ENCODE measurements at regions not wholly inside any gene's neighbourhood (a gene's known extent, or its start where the extent isn't known, plus 50 kb on each side); places are given as distances from the start of the nearest gene placed in this dataset.

DNA sequence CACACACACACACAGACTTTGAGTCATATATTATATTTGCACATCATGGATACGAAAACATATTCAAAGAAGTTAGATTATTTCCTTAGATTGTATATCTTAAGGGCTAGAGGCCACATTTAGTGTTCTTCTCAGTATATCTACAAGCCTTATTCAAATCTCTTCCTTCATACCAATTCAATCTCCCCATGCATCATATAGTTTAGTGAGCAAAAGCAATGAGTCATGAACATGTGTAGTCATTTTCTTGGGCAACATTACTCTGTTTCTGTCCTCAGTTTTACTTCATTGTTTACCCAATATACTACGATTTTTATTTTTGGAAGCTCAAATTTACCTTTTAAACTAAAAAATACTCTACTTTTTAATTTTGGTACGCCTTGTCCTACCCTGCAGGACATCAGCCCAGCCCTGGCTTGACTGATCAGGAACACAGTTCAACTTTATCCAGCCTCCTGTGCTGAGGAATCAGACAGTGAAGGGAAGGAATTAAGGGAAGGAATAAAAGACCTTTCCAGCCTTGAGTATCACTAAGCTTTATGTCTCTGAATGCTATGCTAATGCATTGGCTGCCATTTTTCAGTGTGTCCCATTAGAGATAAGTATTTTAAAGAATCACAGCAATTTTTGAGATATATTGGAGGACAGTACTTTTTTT, 101.7 kb upstream of the FST start:
- no peak overlapping the region for H3K4me3 ChIP-seq
- H3K36me3 ChIP-seq (replicated peaks) = no peaks in the 10 kb centered on the region
- H3K9me3 ChIP-seq = no peaks in the 10 kb centered on the region
- DNase-seq (ENCODE audit: low spot score in 2 of 2) = no peak
- in situ Hi-C loops (cut with MboI; ENCODE audit: low sequenced_read_pairs) = no loop called here
- H3K4me1 ChIP-seq = no peaks in the 10 kb centered on the region
- no peaks in the 10 kb centered on the region for H3K27me3 ChIP-seq (ENCODE audit: low read depth)

DNA sequence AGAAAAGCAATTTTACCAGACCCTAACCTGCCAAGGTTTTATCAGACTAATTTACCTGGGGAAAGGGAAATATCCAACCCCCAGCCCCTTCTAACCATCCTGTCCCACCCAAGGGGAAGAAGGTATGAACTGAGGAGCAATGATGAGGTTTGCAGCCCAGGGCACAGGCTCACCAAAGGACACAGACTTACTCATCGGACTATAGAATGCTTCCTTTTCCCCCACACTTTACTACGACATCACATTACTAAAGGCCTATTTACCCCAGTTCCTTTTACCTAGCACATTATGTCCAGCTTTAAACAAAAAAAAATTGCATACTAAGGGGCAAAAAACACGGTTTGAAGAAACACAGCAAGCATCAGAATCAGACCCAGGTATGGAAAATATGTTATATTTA, 94.1 kb upstream of the FST start:
- Histone ChIP-seq H3K9me3 (no peaks in the 10 kb centered on the region), H3K4me1 (no peaks in the 10 kb centered on the region), H3K4me3 (no peak overlapping the region), H3K36me3 (replicated peaks) (no peaks in the 10 kb centered on the region), H3K27me3 (ENCODE audit: low read depth) (no peaks in the 10 kb centered on the region)
- DNase-seq (ENCODE audit: low spot score in 2 of 2) = no peak
- in situ Hi-C loops (cut with MboI; ENCODE audit: low sequenced_read_pairs) = no loop called here

DNA sequence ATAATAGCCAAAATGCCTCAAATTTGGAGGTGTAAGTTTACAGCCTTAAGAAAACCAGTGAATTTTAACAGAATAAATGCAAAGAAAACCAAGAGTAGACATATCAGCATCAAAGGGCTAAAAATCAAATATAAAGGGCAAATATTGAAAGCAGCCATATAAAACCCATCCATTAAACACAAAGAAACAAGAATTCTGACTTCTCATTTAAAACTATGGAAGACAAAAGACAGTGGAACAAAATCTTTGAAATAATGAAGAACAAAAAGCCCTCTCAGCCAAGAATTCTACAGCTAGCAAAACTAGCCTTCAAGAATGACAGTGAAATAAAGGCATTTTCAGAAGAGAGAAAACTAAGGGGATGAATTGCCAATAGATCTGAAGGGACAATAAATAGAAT, 91.3 kb upstream of the FST start:
- no peaks in the 10 kb centered on the region for H3K4me1 ChIP-seq
- H3K27me3 ChIP-seq (ENCODE audit: low read depth) = no peaks in the 10 kb centered on the region
- no peak overlapping the region for H3K4me3 ChIP-seq
- in situ Hi-C loops (cut with MboI; ENCODE audit: low sequenced_read_pairs) = no loop called here
- H3K36me3 ChIP-seq (replicated peaks) = no peaks in the 10 kb centered on the region
- no peak for DNase-seq (ENCODE audit: low spot score in 2 of 2)
- H3K9me3 ChIP-seq = no peaks in the 10 kb centered on the region

DNA sequence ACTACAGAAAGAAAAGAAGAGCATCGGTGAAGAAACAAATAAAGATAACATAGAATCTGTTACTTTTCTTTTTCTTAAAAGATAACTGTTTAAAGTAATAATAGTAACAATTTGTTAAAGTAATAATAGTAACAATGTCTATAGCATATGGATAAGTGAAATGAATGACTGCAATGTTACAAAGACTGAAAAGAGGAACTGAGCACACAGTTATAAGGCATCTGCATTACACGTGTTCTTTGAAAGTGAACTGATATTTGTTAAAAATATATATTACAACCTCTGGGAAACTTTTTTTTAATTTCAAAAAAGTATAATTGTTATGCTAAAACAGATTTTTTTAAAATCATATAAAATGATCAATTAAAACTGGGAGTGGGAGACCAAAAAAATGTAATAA, 88.4 kb upstream of the FST start:
- Histone ChIP-seq H3K36me3 (replicated peaks) (no peaks in the 10 kb centered on the region), H3K4me1 (no peaks in the 10 kb centered on the region), H3K9me3 (no peaks in the 10 kb centered on the region), H3K4me3 (no peak overlapping the region), H3K27me3 (ENCODE audit: low read depth) (no peaks in the 10 kb centered on the region)
- in situ Hi-C loops (cut with MboI; ENCODE audit: low sequenced_read_pairs) = no loop called here
- no peak for DNase-seq (ENCODE audit: low spot score in 2 of 2)

- Histone ChIP-seq H3K4me1 (no peaks in the 10 kb centered on the region), H3K4me3 (no peak overlapping the region), H3K36me3 (replicated peaks) (no peaks in the 10 kb centered on the region), H3K9me3 (no peaks in the 10 kb centered on the region), H3K27me3 (ENCODE audit: low read depth) (no peaks in the 10 kb centered on the region)
- DNase-seq (ENCODE audit: low spot score in 2 of 2) = no peak
- in situ Hi-C loops (cut with MboI; ENCODE audit: low sequenced_read_pairs) = no loop called here
Measured at GRCh38 chr5:53394808-53395207, 85.6 kb upstream of the FST start.

DNA sequence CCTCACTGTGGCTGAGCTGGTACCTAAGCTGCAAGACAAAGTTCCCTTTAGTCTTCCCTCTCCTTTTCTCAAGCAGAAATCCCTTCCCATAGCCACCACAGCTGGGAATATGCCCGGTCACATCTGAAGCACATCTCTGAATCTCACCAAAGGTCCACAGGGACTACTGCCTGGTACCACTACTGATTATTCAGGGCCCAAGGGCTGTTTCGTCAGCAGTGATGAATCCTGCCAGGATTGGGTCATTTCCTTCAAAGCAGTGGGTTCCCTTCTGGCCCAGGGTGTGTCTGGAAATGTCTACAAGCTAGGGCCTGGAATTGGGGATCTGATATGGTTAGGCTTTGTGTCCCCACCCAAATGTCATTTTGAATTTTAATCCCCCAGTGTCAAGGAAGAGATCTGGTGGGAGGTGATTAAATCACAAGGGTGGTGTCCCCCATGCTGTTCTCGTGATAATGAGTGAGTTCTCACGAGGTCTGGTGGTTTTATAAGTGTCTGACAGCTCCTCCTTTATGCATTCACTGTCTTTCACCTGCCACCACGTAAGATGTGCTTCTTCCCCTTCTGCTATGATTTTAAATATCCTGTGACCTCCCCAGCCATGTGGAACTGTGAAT, 83.2 kb upstream of the FST start:
- Histone ChIP-seq H3K9me3 (no peaks in the 10 kb centered on the region), H3K4me3 (no peak overlapping the region), H3K36me3 (replicated peaks) (no peaks in the 10 kb centered on the region), H3K4me1 (no peaks in the 10 kb centered on the region), H3K27me3 (ENCODE audit: low read depth) (no peaks in the 10 kb centered on the region)
- DNase-seq (ENCODE audit: low spot score in 2 of 2) = no peak
- in situ Hi-C loops (cut with MboI; ENCODE audit: low sequenced_read_pairs) = no loop called here

DNA sequence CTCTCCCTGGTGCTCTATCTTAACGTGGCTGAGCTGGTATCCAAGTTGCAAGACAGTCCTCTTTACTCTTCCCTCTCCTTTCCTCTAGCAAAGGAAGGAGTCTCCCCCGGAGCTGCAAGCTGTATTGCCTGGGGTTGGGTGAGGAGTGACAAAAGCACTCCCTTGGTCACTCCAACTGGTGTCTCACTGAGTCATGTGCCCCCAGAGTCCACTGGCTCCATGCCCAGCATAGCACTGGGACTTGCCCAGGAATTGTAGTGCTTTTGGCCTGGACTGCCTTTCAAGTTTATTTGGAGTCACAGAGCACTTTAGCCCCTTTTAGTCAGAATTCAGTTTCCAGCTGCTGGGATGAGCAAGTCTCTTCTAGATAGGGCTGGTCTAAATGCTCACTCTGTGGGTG, 82.6 kb upstream of the FST start:
- Histone ChIP-seq H3K4me3 (no peak overlapping the region), H3K9me3 (no peaks in the 10 kb centered on the region), H3K4me1 (no peaks in the 10 kb centered on the region), H3K27me3 (ENCODE audit: low read depth) (no peaks in the 10 kb centered on the region), H3K36me3 (replicated peaks) (no peaks in the 10 kb centered on the region)
- in situ Hi-C loops (cut with MboI; ENCODE audit: low sequenced_read_pairs) = no loop called here
- DNase-seq (ENCODE audit: low spot score in 2 of 2) = no peak

DNA sequence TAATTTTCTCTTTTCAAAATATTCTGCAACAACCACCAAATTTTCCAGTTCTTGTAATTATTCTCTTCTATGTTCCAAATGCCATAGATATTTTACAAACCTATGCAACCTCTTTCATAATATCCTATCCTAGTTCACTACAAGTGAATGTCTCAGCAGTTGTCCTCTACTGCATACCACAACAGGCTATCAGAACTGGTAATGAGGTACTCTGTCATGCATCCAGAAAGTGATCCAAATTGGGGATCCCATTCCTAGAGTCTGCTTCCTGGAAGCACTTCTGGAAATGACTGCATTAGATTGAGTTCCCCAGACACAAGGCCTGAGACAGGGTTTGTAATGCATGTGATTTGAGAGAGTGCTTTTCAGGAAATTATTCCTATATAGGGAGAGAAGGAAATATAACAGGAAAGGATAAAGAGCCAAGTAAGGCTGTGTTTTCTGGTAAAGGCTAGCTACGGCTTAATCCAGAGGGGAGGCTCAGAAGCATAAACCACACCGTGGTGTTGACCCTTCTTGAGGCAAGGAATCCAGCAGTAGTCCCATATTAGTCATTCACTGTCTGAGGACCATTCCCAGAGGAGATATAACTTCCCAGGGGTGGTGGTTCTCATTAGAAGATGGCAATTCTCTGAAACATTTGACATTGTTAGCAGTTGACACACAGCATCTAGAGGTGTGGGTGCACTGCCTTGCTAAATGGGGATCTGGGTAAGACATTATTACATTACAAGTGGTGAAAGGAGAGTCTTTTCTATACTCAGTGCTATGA, 80.3 kb upstream of the FST start:
- in situ Hi-C loops (cut with MboI; ENCODE audit: low sequenced_read_pairs) = no loop called here
- DNase-seq (ENCODE audit: low spot score in 2 of 2) = no peak
- no peaks in the 10 kb centered on the region for H3K9me3 ChIP-seq

GRCh38 chr5:53403291-53403690, 77.1 kb upstream of the FST start:
- Histone ChIP-seq H3K36me3 (replicated peaks) (no peaks in the 10 kb centered on the region), H3K4me3 (no peak overlapping the region), H3K9me3 (no peaks in the 10 kb centered on the region), H3K4me1 (no peaks in the 10 kb centered on the region), H3K27me3 (ENCODE audit: low read depth) (no peaks in the 10 kb centered on the region)
- in situ Hi-C loops (cut with MboI; ENCODE audit: low sequenced_read_pairs) = no loop called here
- DNase-seq (ENCODE audit: low spot score in 2 of 2) = no peak

More for the DNA sequence above, 80.3 kb upstream of the FST start:
- Histone ChIP-seq H3K4me3 (no peak overlapping the region), H3K4me1 (no peaks in the 10 kb centered on the region), H3K36me3 (replicated peaks) (no peaks in the 10 kb centered on the region), H3K27me3 (ENCODE audit: low read depth) (no peaks in the 10 kb centered on the region)

- DNase-seq (ENCODE audit: low spot score in 2 of 2) = no peak
- in situ Hi-C loops (cut with MboI; ENCODE audit: low sequenced_read_pairs) = no loop called here
- H3K36me3 ChIP-seq (replicated peaks) = no peaks in the 10 kb centered on the region
Measured at GRCh38 chr5:53403758-53404157, 76.7 kb upstream of the FST start.

DNA sequence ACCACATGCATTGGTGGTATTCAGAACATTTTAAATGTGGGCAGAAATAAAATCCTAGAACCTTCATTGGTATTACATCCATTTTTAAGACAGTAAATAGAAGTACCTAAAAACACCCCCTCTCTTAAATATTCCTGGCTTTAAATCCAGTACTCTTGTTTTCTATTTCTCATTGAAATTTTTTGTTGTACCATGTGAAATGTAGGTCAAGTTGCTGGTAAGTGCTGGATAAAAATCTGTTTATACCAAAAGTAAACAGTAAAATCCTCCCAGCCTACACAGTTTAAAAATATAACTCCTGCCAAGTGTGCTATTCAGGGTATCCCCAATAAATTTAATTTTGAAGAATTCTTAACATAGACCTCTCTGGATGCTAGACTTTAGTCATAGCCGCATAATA, 75.0 kb upstream of the FST start:
- no peaks in the 10 kb centered on the region for H3K27me3 ChIP-seq (ENCODE audit: low read depth)
- H3K36me3 ChIP-seq (replicated peaks) = no peaks in the 10 kb centered on the region
- in situ Hi-C loops (cut with MboI; ENCODE audit: low sequenced_read_pairs) = no loop called here
- no peaks in the 10 kb centered on the region for H3K9me3 ChIP-seq
- no peaks in the 10 kb centered on the region for H3K4me1 ChIP-seq
- no peak overlapping the region for H3K4me3 ChIP-seq
- no peak for DNase-seq (ENCODE audit: low spot score in 2 of 2)

More at GRCh38 chr5:53403758-53404157, 76.7 kb upstream of the FST start:
- Histone ChIP-seq H3K4me3 (no peak overlapping the region), H3K27me3 (ENCODE audit: low read depth) (no peaks in the 10 kb centered on the region), H3K9me3 (no peaks in the 10 kb centered on the region), H3K4me1 (no peaks in the 10 kb centered on the region)

DNA sequence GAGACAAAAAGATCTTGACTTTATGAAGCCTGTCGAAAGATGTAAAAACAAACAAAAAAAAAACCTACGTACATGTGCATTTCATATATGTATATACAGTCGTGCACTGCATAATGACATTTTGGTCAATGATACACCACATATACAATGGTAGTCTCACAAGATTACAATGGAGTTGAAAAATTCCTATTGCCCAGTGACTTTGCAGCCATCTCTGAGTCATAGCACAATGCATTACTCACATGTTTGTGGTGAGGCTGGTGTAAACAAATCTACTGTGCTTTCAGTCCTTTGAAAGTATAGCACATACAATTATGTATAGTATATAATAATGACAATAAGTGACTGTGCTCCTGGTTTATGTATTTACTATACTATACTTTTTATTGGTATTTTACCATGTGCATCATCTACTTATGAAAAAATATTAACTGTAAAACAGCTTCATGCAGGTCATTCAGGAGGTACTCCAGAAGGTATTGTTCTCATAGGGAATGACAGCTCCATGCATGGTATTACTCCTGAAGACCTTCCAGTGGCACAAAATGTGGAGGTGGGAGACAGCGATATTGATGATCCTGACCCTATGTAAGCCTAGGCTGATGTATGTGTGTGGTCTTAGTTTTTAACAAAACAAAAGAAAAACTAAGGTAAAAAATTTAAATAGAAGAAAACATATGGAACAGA, 73.7 kb upstream of the FST start:
- DNase-seq (ENCODE audit: low spot score in 2 of 2) = no peak
- in situ Hi-C loops (cut with MboI; ENCODE audit: low sequenced_read_pairs) = no loop called here
- H3K4me3 ChIP-seq = no peak overlapping the region
- no peaks in the 10 kb centered on the region for H3K4me1 ChIP-seq
- H3K9me3 ChIP-seq = no peaks in the 10 kb centered on the region
- H3K27me3 ChIP-seq (ENCODE audit: low read depth) = no peaks in the 10 kb centered on the region
- H3K36me3 ChIP-seq (replicated peaks) = no peaks in the 10 kb centered on the region

- Histone ChIP-seq H3K36me3 (replicated peaks) (no peaks in the 10 kb centered on the region), H3K27me3 (ENCODE audit: low read depth) (no peaks in the 10 kb centered on the region), H3K9me3 (no peaks in the 10 kb centered on the region), H3K4me3 (no peak overlapping the region), H3K4me1 (no peaks in the 10 kb centered on the region)
- no peak for DNase-seq (ENCODE audit: low spot score in 2 of 2)
- in situ Hi-C loops (cut with MboI; ENCODE audit: low sequenced_read_pairs) = no loop called here
Measured at GRCh38 chr5:53407373-53407772, 73.1 kb upstream of the FST start.

GRCh38 chr5:53411388-53411787, 69.0 kb upstream of the FST start:
- H3K27me3 ChIP-seq (ENCODE audit: low read depth) = no peaks in the 10 kb centered on the region
- no peaks in the 10 kb centered on the region for H3K9me3 ChIP-seq
- H3K4me3 ChIP-seq = no peak overlapping the region
- H3K4me1 ChIP-seq = no peaks in the 10 kb centered on the region
- DNase-seq (ENCODE audit: low spot score in 2 of 2) = no peak
- no peaks in the 10 kb centered on the region for H3K36me3 ChIP-seq (replicated peaks)
- in situ Hi-C loops (cut with MboI; ENCODE audit: low sequenced_read_pairs) = no loop called here

All from HAP-1 (cell line).